Colonic mucosa (tissue), 4 donors: ENCODE measurements at regions not wholly inside any gene's neighbourhood (a gene's known extent, or its start where the extent isn't known, plus 50 kb on each side); places are given as distances from the start of the nearest gene placed in this dataset.

ENCODE experiments used
- DNase-seq: peaks from one replicate; pipeline ENCODE4 v3.0.0-alpha.2; 2020
- H3K27ac ChIP-seq: fragments of 200-600 bp; one replicate; pipeline ENCODE4 v1.8.0; 2021
- H3K27me3 ChIP-seq: fragments of 200-600 bp; one replicate; pipeline ENCODE4 v1.8.0; 2021
- H3K36me3 ChIP-seq: fragments of 200-600 bp; one replicate; pipeline ENCODE4 v1.8.0; 2021
- H3K4me1 ChIP-seq: fragments of 200-600 bp; one replicate; pipeline ENCODE4 v1.8.0; 2021; ENCODE audit warnings: mild to moderate bottlenecking
- H3K4me3 ChIP-seq: fragments of 200-600 bp; one replicate; pipeline ENCODE4 v1.8.0; 2021
- H3K9ac ChIP-seq, 2 donors: one replicate each; pipeline ENCODE4 v1.7.0; 2013; ENCODE audit warnings: control low read depth in 2 of 2, low read depth in 2 of 2, low read length in 2 of 2
- H3K9me3 ChIP-seq: fragments of 200-600 bp; one replicate; pipeline ENCODE4 v1.8.0; 2021
- intact Hi-C: fragments of 100-400 bp; cut with DNase I; formaldehyde crosslinking; loops from one replicate; pipeline ENCODE4 v1.14.1; 2022
- TF ChIP-seq, protein P1 (sequence below): fragments of 200-600 bp; IDR thresholded peaks from one replicate; pipeline ENCODE4 v1.8.0; 2022; ENCODE audit warnings: antibody characterized with exemption, mild to moderate bottlenecking
- donor health status: healthy.
- donor health status: DM: no; HTN: no; CAD: no.
- donor health status: DM: no; HTN: no; CAD: no.

DNA sequence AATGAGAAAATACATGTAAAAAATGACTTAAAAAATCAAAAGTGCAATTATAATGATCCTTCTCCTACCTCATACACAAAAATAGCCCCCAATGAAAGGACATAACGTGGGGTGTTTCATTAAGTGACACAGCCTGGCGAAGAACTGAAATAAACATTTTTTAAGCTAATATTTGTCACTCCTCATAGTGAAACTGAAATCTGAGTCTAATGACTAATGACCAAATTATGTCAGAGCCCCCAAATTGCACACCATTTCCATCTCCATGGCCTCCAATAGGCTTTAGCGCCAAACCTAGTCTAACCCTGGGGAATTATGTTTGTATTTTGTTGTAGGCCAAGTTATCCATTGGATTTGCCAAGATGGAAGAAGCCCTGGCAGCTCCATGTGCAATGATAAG lies 119.1 kb downstream of the WT1 start:
- no peaks in the 10 kb centered on the region for H3K36me3 ChIP-seq
- TF ChIP-seq, protein P1, sequence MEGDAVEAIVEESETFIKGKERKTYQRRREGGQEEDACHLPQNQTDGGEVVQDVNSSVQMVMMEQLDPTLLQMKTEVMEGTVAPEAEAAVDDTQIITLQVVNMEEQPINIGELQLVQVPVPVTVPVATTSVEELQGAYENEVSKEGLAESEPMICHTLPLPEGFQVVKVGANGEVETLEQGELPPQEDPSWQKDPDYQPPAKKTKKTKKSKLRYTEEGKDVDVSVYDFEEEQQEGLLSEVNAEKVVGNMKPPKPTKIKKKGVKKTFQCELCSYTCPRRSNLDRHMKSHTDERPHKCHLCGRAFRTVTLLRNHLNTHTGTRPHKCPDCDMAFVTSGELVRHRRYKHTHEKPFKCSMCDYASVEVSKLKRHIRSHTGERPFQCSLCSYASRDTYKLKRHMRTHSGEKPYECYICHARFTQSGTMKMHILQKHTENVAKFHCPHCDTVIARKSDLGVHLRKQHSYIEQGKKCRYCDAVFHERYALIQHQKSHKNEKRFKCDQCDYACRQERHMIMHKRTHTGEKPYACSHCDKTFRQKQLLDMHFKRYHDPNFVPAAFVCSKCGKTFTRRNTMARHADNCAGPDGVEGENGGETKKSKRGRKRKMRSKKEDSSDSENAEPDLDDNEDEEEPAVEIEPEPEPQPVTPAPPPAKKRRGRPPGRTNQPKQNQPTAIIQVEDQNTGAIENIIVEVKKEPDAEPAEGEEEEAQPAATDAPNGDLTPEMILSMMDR, result no peak
- H3K4me1 ChIP-seq, result no peaks in the 10 kb centered on the region
- no peak overlapping the region for H3K9ac ChIP-seq
- no peaks in the 10 kb centered on the region for H3K9me3 ChIP-seq
- no peak overlapping the region for H3K4me3 ChIP-seq
- intact Hi-C loops, result no loop called here
- H3K27me3 ChIP-seq, result peaks cover 2% of the 10 kb centered on the region
- no peak for DNase-seq
- no peak overlapping the region for H3K27ac ChIP-seq

DNA sequence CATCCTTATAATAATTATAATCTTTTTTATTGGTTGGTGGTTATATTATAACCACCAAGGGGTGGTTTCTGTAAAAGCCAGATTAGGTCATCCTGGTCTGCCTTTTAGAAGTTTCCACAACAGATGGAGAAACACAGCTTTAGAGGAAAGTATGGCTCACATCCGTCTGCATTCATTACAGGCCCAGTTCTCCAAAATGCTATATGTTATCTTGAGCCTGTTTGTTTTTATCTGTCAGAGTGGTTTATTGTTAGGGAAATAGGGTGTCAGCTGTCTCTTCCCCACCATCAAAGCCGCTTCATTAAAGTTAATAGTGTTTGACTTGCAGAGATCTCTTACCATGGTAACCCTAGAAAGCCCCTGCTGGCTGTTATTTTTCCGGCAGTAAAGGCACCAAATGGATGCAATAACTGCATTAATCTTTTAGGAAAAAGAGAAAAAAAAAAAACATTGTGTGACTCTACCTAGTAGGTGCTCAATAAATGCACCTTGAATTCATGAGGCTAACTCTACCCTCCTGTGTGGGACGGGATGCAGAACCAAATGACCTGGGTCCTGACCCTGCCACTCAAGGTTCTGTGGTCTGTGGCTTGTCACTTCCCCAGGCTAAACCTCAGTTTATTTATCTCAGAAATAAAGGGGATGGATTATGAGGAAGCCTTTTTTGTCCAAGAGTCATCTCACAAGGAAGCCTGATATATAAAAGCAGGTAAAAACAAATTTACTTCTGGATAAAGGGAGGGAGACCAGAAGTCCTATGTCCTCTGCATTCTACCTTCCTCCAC lies 118.3 kb downstream of the WT1 start:
- TF ChIP-seq, protein P1, result no peak
- H3K9ac ChIP-seq, result no peak overlapping the region
- no peaks in the 10 kb centered on the region for H3K9me3 ChIP-seq
- H3K4me1 ChIP-seq, result no peaks in the 10 kb centered on the region
- H3K27me3 ChIP-seq, result peaks cover 2% of the 10 kb centered on the region
- H3K4me3 ChIP-seq, result no peak overlapping the region
- H3K27ac ChIP-seq, result no peak overlapping the region
- intact Hi-C loops, result no loop called here
- no peak for DNase-seq
- no peaks in the 10 kb centered on the region for H3K36me3 ChIP-seq

DNA sequence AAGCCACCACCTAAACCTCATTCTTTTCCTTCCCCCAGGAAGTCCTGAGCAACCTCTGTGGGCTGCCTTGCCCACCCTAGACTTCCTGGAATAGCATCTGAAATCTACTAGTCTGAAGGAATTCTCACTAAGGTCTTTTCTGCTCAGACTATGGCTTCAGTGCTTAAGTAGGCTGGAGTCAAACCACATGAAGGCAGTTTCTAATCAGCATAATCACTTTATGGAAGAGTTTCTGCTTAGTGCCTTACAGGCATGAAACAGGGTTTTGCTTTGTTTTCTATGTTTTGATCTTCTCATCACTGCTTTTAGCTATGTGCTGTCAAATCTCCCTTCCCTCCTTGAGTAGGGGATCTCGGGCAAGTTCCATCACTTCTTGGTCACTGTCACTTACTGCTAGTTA lies 117.7 kb downstream of the WT1 start:
- Histone ChIP-seq H3K4me1 (no peaks in the 10 kb centered on the region), H3K36me3 (no peaks in the 10 kb centered on the region), H3K9ac (no peak overlapping the region), H3K27me3 (peaks cover 2% of the 10 kb centered on the region), H3K4me3 (no peak overlapping the region), H3K9me3 (no peaks in the 10 kb centered on the region), H3K27ac (no peak overlapping the region)
- intact Hi-C loops, result no loop called here
- DNase-seq, result no peak
- TF ChIP-seq, protein P1, result no peak

DNA sequence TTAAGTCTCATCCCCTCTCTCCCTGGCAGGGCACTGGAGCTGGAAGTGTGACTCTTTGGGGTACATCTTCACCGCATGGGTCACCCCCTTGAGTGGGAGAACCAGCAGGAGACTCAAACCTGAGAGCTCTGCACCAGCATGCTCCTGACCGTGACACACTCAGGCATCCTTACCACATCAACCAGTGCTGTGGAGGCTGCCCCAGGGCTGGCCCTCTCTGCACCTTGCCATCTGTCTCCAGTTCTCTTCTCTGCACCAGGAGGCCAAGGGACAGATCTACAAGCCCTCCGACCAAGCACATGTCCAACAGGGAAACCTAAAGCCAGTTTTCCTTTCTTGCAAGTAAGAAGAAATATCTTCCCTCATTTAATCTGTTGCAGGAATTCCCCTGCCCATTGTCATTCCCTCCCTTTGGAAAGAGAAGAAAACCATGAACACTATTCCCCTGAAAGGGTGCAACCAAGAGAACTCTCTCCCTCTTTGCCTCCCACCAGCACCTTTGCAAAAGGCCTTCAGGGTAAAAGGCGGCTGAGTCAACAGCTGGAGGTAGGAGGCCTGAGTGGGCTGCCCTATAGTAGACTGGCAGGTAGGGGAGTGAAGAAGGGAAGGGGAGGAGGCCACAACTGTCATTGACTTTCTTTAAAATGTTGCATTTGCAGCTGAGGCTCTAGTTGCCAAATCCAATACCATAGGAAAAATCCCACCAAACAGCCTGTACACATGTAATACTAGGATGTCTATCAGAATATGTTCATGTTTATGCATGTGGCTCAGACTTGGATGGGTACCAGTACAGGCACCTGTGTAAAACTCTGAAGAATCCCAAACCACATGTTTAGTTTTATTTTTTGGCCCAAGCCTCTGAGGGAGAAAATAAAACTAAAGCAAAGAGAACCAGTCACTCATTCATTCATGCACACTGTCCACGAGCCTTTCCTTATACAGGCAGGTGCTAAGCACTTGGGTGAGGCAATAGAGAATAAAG lies 117.0 kb downstream of the WT1 start:
- Histone ChIP-seq H3K36me3 (no peaks in the 10 kb centered on the region), H3K4me3 (no peak overlapping the region), H3K9me3 (no peaks in the 10 kb centered on the region), H3K27me3 (peaks cover 2% of the 10 kb centered on the region), H3K9ac (no peak overlapping the region), H3K4me1 (no peaks in the 10 kb centered on the region), H3K27ac (no peak overlapping the region)
- intact Hi-C loops, result no loop called here
- DNase-seq, result no peak
- TF ChIP-seq, protein P1, result no peak

DNA sequence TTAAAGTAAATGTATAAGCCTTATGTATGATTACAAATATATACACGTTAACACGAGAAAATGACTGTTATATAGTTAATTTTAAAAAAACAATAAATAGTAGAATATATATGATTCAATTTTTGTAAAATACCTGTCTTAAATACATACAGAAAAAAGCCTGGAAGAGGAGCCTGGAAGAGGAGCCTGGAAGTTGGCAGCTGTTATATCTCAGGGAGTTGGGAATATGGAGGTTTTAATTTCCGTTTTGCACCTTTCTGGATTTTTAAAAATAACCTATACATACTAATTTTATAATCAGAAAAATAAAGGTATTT lies 111.6 kb downstream of the WT1 start:
- H3K4me3 ChIP-seq, result no peak overlapping the region
- intact Hi-C loops, result loop anchor here (5.0 kb wide), 1 partner anchor 469 kb away; the partner anchor contains the start of gene CCDC73
- H3K4me1 ChIP-seq, result no peaks in the 10 kb centered on the region
- H3K9me3 ChIP-seq, result no peaks in the 10 kb centered on the region
- no peak overlapping the region for H3K9ac ChIP-seq
- peaks cover 2% of the 10 kb centered on the region for H3K27me3 ChIP-seq
- no peaks in the 10 kb centered on the region for H3K36me3 ChIP-seq
- no peak for DNase-seq
- H3K27ac ChIP-seq, result no peak overlapping the region
- TF ChIP-seq, protein P1, result no peak
